ENCODE measurements at regions not wholly inside any gene's neighbourhood (a gene's known extent, or its start where the extent isn't known, plus 50 kb on each side); places are given as distances from the start of the nearest gene placed in this dataset.

DNA sequence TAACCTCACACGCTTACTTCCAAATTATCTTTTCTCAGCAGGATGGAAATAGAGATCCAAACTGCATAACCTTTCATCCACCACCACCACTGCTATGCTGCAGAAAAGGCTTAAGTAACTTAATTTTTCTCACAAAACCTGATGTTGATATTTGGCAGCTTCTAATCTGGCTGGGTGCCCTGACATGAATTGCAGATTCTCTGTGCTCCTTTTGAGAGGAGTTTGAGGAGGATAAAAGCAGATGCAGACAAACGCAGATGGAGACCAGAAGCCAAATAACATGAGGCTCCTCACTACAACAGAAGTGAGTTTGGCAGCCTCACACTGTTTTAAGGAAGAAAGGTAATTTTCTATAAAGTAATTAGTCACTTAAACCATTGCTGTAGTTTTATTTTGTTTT is 646.2 kb upstream of the ATXN8OS start:
- TF ChIP-seq, protein P1, sequence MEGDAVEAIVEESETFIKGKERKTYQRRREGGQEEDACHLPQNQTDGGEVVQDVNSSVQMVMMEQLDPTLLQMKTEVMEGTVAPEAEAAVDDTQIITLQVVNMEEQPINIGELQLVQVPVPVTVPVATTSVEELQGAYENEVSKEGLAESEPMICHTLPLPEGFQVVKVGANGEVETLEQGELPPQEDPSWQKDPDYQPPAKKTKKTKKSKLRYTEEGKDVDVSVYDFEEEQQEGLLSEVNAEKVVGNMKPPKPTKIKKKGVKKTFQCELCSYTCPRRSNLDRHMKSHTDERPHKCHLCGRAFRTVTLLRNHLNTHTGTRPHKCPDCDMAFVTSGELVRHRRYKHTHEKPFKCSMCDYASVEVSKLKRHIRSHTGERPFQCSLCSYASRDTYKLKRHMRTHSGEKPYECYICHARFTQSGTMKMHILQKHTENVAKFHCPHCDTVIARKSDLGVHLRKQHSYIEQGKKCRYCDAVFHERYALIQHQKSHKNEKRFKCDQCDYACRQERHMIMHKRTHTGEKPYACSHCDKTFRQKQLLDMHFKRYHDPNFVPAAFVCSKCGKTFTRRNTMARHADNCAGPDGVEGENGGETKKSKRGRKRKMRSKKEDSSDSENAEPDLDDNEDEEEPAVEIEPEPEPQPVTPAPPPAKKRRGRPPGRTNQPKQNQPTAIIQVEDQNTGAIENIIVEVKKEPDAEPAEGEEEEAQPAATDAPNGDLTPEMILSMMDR (IDR thresholded peaks at IDR 0.05; ENCODE audit: insufficient read depth, low read length, poor library complexity, severe bottlenecking): no peak
- TF ChIP-seq EZH2phosphoT487 (conservative IDR thresholded peaks at IDR 0.05; ENCODE audit: low read length): no peak
